HEK293T (cell line): ENCODE measurements at regions not wholly inside any gene's neighbourhood (a gene's known extent, or its start where the extent isn't known, plus 50 kb on each side); places are given as distances from the start of the nearest gene placed in this dataset.

Experiments used
- CTCF ChIA-PET: fragments of 350-600 bp; formaldehyde crosslinking; extraction: SDS; loops from one replicate; lab custom pipeline; 2021; ENCODE audit warnings: antibody characterized with exemption, inconsistent platforms; lab: Yijun Ruan, JAX
- POLR2A ChIA-PET: fragments of 350-600 bp; formaldehyde crosslinking; extraction: SDS; loops from one replicate; lab custom pipeline; 2020; ENCODE audit warnings: antibody characterized with exemption, inconsistent platforms; lab: Yijun Ruan, JAX
- DNase-seq: peaks from one replicate; pipeline ENCODE4 v3.0.0; 2012; ENCODE audit warnings: mixed read lengths; ENCODE audit errors: extremely low spot score
- ARNT ChIP-seq: fragments of 450-650 bp; IDR thresholded peaks from 2 replicates; pipeline ENCODE4 v1.6.1; 2017; ENCODE audit warnings: mild to moderate bottlenecking
- BHLHE40 ChIP-seq: fragments of 450-650 bp; IDR thresholded peaks from 2 replicates; pipeline ENCODE4 v1.6.1; 2016; ENCODE audit warnings: mild to moderate bottlenecking, moderate library complexity, borderline replicate concordance
- CTBP1 ChIP-seq: fragments of 450-650 bp; IDR thresholded peaks from 2 replicates; pipeline ENCODE4 v1.6.1; 2016; ENCODE audit warnings: borderline replicate concordance
- ELF4 ChIP-seq: fragments of 450-650 bp; IDR thresholded peaks from 2 replicates; pipeline ENCODE4 v1.6.1; 2017; ENCODE audit warnings: antibody characterized with exemption
- FOXA1 ChIP-seq: fragments of 450-650 bp; IDR thresholded peaks from 2 replicates; pipeline ENCODE4 v1.6.1; 2016; ENCODE audit warnings: mild to moderate bottlenecking
- FOXK2 ChIP-seq: fragments of 450-650 bp; IDR thresholded peaks from 2 replicates; pipeline ENCODE4 v1.6.1; 2016; ENCODE audit warnings: mild to moderate bottlenecking
- FOXM1 ChIP-seq: fragments of 450-650 bp; IDR thresholded peaks from 2 replicates; pipeline ENCODE4 v1.6.1; 2017; ENCODE audit warnings: mild to moderate bottlenecking, borderline replicate concordance
- HDGF ChIP-seq: fragments of 450-650 bp; IDR thresholded peaks from 2 replicates; pipeline ENCODE4 v1.6.1; 2017; ENCODE audit warnings: antibody characterized with exemption, borderline replicate concordance
- L3MBTL2 ChIP-seq: fragments of 450-650 bp; conservative IDR thresholded peaks from 2 replicates; pipeline ENCODE4 v1.6.1; 2016; ENCODE audit warnings: mild to moderate bottlenecking
- LEF1 ChIP-seq: fragments of 450-650 bp; IDR thresholded peaks from 2 replicates; pipeline ENCODE4 v1.6.1; 2017; ENCODE audit warnings: mild to moderate bottlenecking, borderline replicate concordance
- NFRKB ChIP-seq: fragments of 450-650 bp; IDR thresholded peaks from 2 replicates; pipeline ENCODE4 v1.6.1; 2016; ENCODE audit warnings: mild to moderate bottlenecking, moderate library complexity
- PKNOX1 ChIP-seq: fragments of 450-650 bp; IDR thresholded peaks from 2 replicates; pipeline ENCODE4 v1.6.1; 2016
- SP1 ChIP-seq: fragments of 450-650 bp; IDR thresholded peaks from 2 replicates; pipeline ENCODE4 v1.6.1; 2017
- SUZ12 ChIP-seq: fragments of 450-650 bp; IDR thresholded peaks from 2 replicates; pipeline ENCODE4 v1.6.1; 2016; ENCODE audit warnings: mild to moderate bottlenecking
- TARDBP ChIP-seq: fragments of 450-650 bp; IDR thresholded peaks from 2 replicates; pipeline ENCODE4 v1.6.1; 2016
- ZNF384 ChIP-seq: fragments of 450-650 bp; IDR thresholded peaks from 2 replicates; pipeline ENCODE4 v1.6.1; 2016

GRCh38 chr10:33523236-33523792, 188.8 kb upstream of the NRP1 start:
- CTCF ChIA-PET: no interaction called here
- POLR2A ChIA-PET: no interaction called here
- TF ChIP-seq FOXM1 (no peak), ZNF384 (no peak), SP1 (no peak), ARNT (no peak), SUZ12 (no peak), TARDBP (no peak), NFRKB (no peak), ELF4 (no peak), BHLHE40 (no peak), FOXA1 (no peak), PKNOX1 (no peak), HDGF (no peak), CTBP1 (no peak), LEF1 (no peak), L3MBTL2 (no peak), FOXK2 (no peak)
- no peak for DNase-seq

- POLR2A ChIA-PET: no interaction called here
- DNase-seq: no peak
- no peak for TF ChIP-seq LEF1
- CTCF ChIA-PET: no interaction called here
Measured at GRCh38 chr10:33521904-33522303, 187.4 kb upstream of the NRP1 start.

GRCh38 chr10:33521062-33521461, 186.6 kb upstream of the NRP1 start:
- ChIA-PET CTCF (interaction anchor here (0.6 kb wide), 2 partner anchors 20 to 242 kb away, joined by 3 to 4 read pairs; no protein-coding TSS in a partner anchor), POLR2A (no interaction called here)
- DNase-seq: no peak
- TF ChIP-seq PKNOX1 (peak; percentile 48), ARNT (no peak)

GRCh38 chr10:33520223-33520622, 185.8 kb upstream of the NRP1 start:
- ChIA-PET POLR2A (no interaction called here), CTCF (no interaction called here)
- TF ChIP-seq CTBP1 (no peak), LEF1 (no peak), ELF4 (no peak), SP1 (no peak), BHLHE40 (no peak), ARNT (no peak), NFRKB (no peak), TARDBP (no peak), L3MBTL2 (no peak), PKNOX1 (no peak), FOXM1 (no peak), ZNF384 (no peak), FOXA1 (no peak)
- no peak for DNase-seq

- TF ChIP-seq SUZ12: no peak
- peak; percentile 72; the same call in 1 of the 2 replicates for TF ChIP-seq ELF4
- no peak for DNase-seq
- POLR2A ChIA-PET: no interaction called here
- CTCF ChIA-PET: no interaction called here
Measured at GRCh38 chr10:33519130-33519860, 184.8 kb upstream of the NRP1 start.

- POLR2A ChIA-PET: no interaction called here
- CTCF ChIA-PET: no interaction called here
- TF ChIP-seq NFRKB (no peak), SUZ12 (no peak), LEF1 (no peak), FOXK2 (no peak), SP1 (no peak), BHLHE40 (no peak), FOXA1 (no peak), PKNOX1 (no peak)
- no peak for DNase-seq
Measured at GRCh38 chr10:33510206-33510605, 175.7 kb upstream of the NRP1 start.
